HAP-1 (cell line): ENCODE measurements at regions not wholly inside any gene's neighbourhood (a gene's known extent, or its start where the extent isn't known, plus 50 kb on each side); places are given as distances from the start of the nearest gene placed in this dataset.
"Not testable (repeated sequence)": the region's sequence is repeated elsewhere in the genome, so short reads cannot be mapped to it uniquely, and the experiment has no call there.

Experiments
- DNase-seq, 2 experiments: peaks; one replicate each; pipeline ENCODE4 v3.0.0-alpha.2; 2016 to 2020; ENCODE audit warnings: low spot score in 2 of 2
- H3K27me3 ChIP-seq: fragments of 250-450 bp; sonication (Bioruptor Pico); 2 replicates; pipeline ENCODE4 v1.5.1; 2020; ENCODE audit warnings: low read depth, mild to moderate bottlenecking, moderate library complexity
- H3K36me3 ChIP-seq: fragments of 250-450 bp; sonication (Bioruptor Pico); replicated peaks from 2 replicates; pipeline ENCODE4 v1.5.1; 2020; ENCODE audit warnings: mild to moderate bottlenecking
- H3K4me1 ChIP-seq: fragments of 250-450 bp; sonication (Bioruptor Pico); 2 replicates; pipeline ENCODE4 v1.5.1; 2020; ENCODE audit warnings: mild to moderate bottlenecking
- H3K4me3 ChIP-seq: fragments of 250-450 bp; sonication (Bioruptor Pico); 2 replicates; pipeline ENCODE4 v1.5.1; 2020; ENCODE audit warnings: mild to moderate bottlenecking, moderate library complexity
- H3K9me3 ChIP-seq: fragments of 250-450 bp; sonication (Bioruptor Pico); 2 replicates; pipeline ENCODE4 v1.5.1; 2020; ENCODE audit warnings: mild to moderate bottlenecking, moderate library complexity
- in situ Hi-C: fragments of 300-500 bp; cut with MboI; formaldehyde crosslinking; loops from 3 replicates; pipeline ENCODE4 v1.14.3; 2020; ENCODE audit warnings: low sequenced_read_pairs, inconsistent platforms, mixed read lengths

DNA sequence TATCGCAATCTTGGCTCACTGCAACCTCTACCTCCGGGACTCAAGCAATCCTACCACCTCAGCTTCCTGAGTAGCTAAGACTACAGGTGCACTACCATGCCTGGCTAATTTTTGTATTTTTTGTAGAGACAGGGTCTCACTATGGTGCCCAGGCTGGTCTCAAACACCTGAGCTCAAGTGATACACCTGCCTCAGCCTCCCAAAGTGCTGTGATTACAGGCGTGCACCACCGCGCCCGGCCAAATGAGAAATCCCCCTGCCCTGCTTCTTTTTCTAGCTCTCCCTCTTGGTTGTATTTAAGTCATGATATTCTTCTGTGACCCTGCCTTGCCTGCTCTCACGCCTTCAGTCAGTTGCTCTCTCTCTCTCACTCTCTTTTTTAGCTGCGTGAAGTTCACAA, 157.0 kb upstream of the SH3BP4 start:
- Histone ChIP-seq H3K36me3 (no peaks in the 10 kb centered on the region), H3K27me3 (peaks cover 5% of the 10 kb centered on the region; the same call in 1 of the 2 replicates), H3K9me3 (no peaks in the 10 kb centered on the region), H3K4me3 (no peak overlapping the region), H3K4me1 (no peaks in the 10 kb centered on the region)
- in situ Hi-C loops: no loop called here
- DNase-seq: no peak

GRCh38 chr2:234793212-234793785, 158.5 kb upstream of the SH3BP4 start:
- Histone ChIP-seq H3K4me3 (no peak overlapping the region), H3K4me1 (no peaks in the 10 kb centered on the region), H3K36me3 (no peaks in the 10 kb centered on the region), H3K9me3 (no peaks in the 10 kb centered on the region), H3K27me3 (peaks cover 5% of the 10 kb centered on the region; the same call in 1 of the 2 replicates)
- in situ Hi-C loops: no loop called here
- no peak for DNase-seq

DNA sequence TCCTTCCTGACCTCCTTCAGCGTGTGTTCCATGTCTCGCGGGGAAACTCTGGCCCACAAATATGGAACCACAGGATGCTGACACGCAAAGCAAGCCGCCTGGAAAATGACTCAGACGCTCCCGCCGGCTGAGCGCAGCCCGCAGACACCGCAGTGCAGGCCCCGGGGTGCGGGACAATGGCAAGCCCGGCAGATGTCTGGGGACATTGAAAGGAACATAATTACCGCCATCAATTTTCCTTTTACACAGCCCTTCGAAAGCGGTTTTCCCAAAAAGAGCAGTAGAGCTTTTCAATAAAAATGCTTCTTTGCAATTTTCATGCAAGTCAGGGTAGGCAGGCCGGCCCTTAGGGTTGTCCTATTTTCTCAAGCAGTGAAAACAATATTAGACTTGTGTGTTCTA, 159.2 kb upstream of the SH3BP4 start:
- H3K27me3 ChIP-seq: peaks cover 5% of the 10 kb centered on the region; the same call in 1 of the 2 replicates
- in situ Hi-C loops: no loop called here
- peak in 1 of 2 experiments; percentile 13 for DNase-seq
- H3K4me3 ChIP-seq: no peak overlapping the region
- H3K4me1 ChIP-seq: no peaks in the 10 kb centered on the region
- H3K36me3 ChIP-seq: no peaks in the 10 kb centered on the region
- H3K9me3 ChIP-seq: no peaks in the 10 kb centered on the region

GRCh38 chr2:234792096-234792495, 159.7 kb upstream of the SH3BP4 start:
- H3K4me1 ChIP-seq, in situ Hi-C loops, H3K9me3 ChIP-seq, H3K27me3 ChIP-seq, H3K4me3 ChIP-seq, DNase-seq, H3K36me3 ChIP-seq: not testable (repeated sequence)

DNA sequence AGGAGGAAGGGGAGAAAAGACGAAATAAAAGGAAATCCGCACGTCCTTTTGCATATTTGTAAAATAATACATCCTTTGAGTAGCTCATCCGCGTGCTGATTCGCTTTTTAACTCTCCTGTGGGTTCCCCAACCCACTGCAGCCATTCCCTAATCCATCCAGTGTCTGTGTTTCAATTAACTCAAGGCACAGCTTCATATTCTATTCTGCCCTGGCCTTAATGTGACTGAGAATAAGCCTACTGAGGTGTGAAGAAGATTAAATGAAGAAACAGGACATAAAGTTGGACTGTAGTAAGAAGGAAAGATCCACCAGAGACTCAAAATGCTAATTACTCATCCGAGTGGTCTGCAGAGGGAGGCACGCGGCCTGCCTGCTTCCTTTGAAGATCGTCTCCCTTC, 161.4 kb upstream of the SH3BP4 start:
- in situ Hi-C loops: no loop called here
- H3K27me3 ChIP-seq: peaks cover 5% of the 10 kb centered on the region; the same call in 1 of the 2 replicates
- no peaks in the 10 kb centered on the region for H3K36me3 ChIP-seq

GRCh38 chr2:234789556-234790325, 162.1 kb upstream of the SH3BP4 start:
- H3K4me3 ChIP-seq: no peak overlapping the region
- H3K9me3 ChIP-seq: no peaks in the 10 kb centered on the region
- peaks cover 5% of the 10 kb centered on the region; the same call in 1 of the 2 replicates for H3K27me3 ChIP-seq
- H3K4me1 ChIP-seq: no peaks in the 10 kb centered on the region
- no peak for DNase-seq
- in situ Hi-C loops: no loop called here
- H3K36me3 ChIP-seq: no peaks in the 10 kb centered on the region

More for the DNA sequence above, 161.4 kb upstream of the SH3BP4 start:
- Histone ChIP-seq H3K4me3 (no peak overlapping the region), H3K4me1 (no peaks in the 10 kb centered on the region), H3K9me3 (no peaks in the 10 kb centered on the region)
- no peak for DNase-seq

GRCh38 chr2:234788841-234789240, 163.0 kb upstream of the SH3BP4 start:
- no peak for DNase-seq
- Histone ChIP-seq H3K4me1 (no peaks in the 10 kb centered on the region), H3K4me3 (no peak overlapping the region), H3K36me3 (no peaks in the 10 kb centered on the region), H3K9me3 (no peaks in the 10 kb centered on the region), H3K27me3 (peaks cover 2% of the 10 kb centered on the region; the same call in 1 of the 2 replicates)
- in situ Hi-C loops: no loop called here

GRCh38 chr2:234788381-234788780, 163.4 kb upstream of the SH3BP4 start:
- in situ Hi-C loops: no loop called here
- Histone ChIP-seq H3K9me3 (0 out of 2 replicates have a peak, but pooled peaks cover 2% of the 10 kb centered on the region), H3K4me3 (no peak overlapping the region), H3K27me3 (no peaks in the 10 kb centered on the region), H3K4me1 (no peaks in the 10 kb centered on the region), H3K36me3 (no peaks in the 10 kb centered on the region)
- DNase-seq: no peak

DNA sequence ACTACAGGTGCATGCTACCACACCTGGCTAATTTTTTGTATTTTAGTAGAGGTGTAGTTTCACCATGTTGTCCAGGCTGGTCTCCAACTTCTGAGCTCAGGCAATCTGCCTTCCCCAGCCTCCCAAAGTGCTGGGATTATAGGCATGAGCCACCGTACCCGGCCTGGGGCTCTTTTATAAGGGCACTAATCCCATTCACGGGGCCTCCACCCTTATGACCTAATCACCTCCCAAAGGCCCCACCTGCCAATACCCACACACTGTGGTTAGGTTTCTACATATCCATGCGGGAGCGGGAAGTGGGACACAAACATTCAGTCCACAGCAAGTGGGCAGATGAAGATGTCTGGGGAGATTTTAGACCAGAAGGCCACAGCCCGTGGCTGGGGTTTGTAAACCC, 164.7 kb upstream of the SH3BP4 start:
- Histone ChIP-seq H3K9me3 (0 out of 2 replicates have a peak, but pooled peaks cover 3% of the 10 kb centered on the region), H3K4me1 (no peaks in the 10 kb centered on the region), H3K27me3 (no peaks in the 10 kb centered on the region), H3K4me3 (no peak overlapping the region), H3K36me3 (no peaks in the 10 kb centered on the region)
- no peak for DNase-seq
- in situ Hi-C loops: no loop called here

DNA sequence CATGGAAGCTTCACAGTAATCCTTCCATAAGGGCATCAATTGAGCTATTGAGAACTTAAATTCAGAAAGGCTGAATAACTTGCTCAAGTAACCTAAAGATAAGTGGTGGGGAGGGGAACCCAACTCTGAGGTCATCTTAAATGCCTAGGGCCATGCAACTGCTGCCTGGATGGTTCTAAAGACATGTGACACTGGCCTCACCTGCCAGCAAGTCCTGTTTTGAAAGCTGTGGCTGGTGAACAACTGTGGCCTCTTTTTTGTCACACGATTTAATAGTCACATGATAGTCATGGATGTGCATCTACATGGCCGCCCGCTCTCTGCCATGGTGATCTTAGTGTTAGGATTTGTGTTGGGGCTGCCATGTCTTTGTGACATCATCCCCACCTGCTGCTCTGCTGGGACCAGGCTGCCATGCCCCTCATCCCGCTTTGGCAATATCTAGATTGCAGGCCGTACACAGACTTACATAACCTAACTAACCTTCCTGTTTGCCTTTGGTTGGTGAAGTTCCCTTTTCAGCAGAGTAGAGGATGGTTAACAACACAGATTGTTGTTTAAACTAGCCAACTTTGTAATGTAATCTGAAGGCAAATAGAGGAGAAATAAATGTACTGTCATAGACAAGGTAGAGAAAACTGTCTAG, 177.9 kb upstream of the SH3BP4 start:
- Histone ChIP-seq H3K9me3 (no peaks in the 10 kb centered on the region), H3K27me3 (no peaks in the 10 kb centered on the region), H3K4me3 (no peak overlapping the region), H3K36me3 (no peaks in the 10 kb centered on the region), H3K4me1 (no peaks in the 10 kb centered on the region)
- no peak for DNase-seq
- in situ Hi-C loops: no loop called here

GRCh38 chr2:234773129-234773528, 178.7 kb upstream of the SH3BP4 start:
- no peak for DNase-seq
- no peaks in the 10 kb centered on the region for H3K27me3 ChIP-seq
- in situ Hi-C loops: no loop called here
- H3K4me3 ChIP-seq: no peak overlapping the region
- H3K9me3 ChIP-seq: no peaks in the 10 kb centered on the region
- H3K4me1 ChIP-seq: no peaks in the 10 kb centered on the region
- no peaks in the 10 kb centered on the region for H3K36me3 ChIP-seq

DNA sequence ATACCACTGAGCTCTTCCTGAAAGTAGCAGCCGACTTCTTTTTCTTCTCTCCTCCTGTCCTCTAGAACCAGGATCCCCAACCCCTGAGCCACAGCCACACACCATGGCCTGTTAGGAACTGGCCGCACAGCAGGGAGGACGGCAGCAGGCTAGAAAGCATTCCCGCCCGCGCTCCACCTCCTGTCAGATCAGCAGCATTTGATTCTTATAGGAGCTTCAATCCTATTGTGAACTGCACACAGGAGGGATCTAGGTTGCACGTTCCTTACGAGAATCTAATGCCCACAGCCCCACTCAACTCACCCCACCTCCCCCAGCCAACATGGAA, 179.1 kb upstream of the SH3BP4 start:
- Histone ChIP-seq H3K4me1 (no peaks in the 10 kb centered on the region), H3K27me3 (no peaks in the 10 kb centered on the region), H3K9me3 (no peaks in the 10 kb centered on the region), H3K4me3 (no peak overlapping the region), H3K36me3 (no peaks in the 10 kb centered on the region)
- no peak for DNase-seq
- in situ Hi-C loops: no loop called here

DNA sequence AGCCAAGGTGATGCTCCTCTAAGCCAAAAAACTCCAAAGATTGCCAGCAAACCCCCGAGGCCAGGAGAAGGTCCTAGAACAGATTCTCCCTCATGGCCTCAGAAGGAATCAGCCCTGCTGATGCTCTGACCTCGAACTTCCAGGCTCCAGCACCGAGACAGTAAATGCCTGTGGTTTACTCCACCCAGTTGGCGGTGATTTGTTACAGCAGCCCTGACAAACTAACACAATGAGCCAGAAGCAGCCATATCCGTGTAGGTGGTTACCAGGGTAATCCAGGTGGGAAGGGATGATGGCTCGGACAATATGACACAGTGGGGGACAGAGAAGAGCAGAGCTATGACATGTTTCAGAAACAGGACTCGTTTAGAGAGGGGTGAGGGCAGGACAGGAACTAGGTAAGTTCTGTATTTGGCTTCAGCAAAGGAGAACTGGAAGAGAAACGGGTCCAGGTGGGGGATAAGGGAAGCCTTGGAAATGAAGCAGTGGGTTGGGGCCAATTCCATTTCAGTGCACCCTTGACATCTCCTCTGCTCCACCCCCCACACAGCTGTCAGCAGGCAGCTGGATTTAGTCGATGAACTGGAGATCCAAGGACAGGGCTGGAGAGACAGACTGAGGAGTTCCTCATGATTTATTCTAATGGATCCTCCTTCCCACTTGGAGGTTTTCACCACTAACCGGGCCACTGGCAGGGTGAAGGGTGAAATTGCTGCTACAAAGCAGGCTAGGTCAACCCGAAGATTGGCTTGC, 179.7 kb upstream of the SH3BP4 start:
- H3K27me3 ChIP-seq: no peaks in the 10 kb centered on the region
- H3K4me1 ChIP-seq: no peaks in the 10 kb centered on the region
- H3K9me3 ChIP-seq: no peaks in the 10 kb centered on the region
- no peak for DNase-seq
- no peaks in the 10 kb centered on the region for H3K36me3 ChIP-seq
- in situ Hi-C loops: no loop called here
- no peak overlapping the region for H3K4me3 ChIP-seq

- in situ Hi-C loops: no loop called here
- Histone ChIP-seq H3K36me3 (no peaks in the 10 kb centered on the region), H3K9me3 (no peaks in the 10 kb centered on the region), H3K27me3 (no peaks in the 10 kb centered on the region), H3K4me1 (no peaks in the 10 kb centered on the region), H3K4me3 (no peak overlapping the region)
- no peak for DNase-seq
Observed at GRCh38 chr2:234771176-234771575, 180.6 kb upstream of the SH3BP4 start.
